GM12878 (cell line): ENCODE measurements at regions not wholly inside any gene's neighbourhood (a gene's known extent, or its start where the extent isn't known, plus 50 kb on each side); places are given as distances from the start of the nearest gene placed in this dataset.

ENCODE experiments used
- ATAC-seq: fragments of 200-7000 bp; cut with Tn5 transposase; 3 replicates; pipeline ENCODE4 v1.9.1; 2020; ENCODE audit warnings: mild to moderate bottlenecking, moderate library complexity
- BruUV-seq: library from RNA; stranded (reverse); fragments of 400-500 nt; replicated peaks from 2 replicates; lab custom pipeline; 2021; lab: Mats Ljungman, UMichigan
- CTCF ChIA-PET: fragments of 300-600 bp; sonication (Branson Sonifier 250); formaldehyde crosslinking; extraction: SDS; loops from one replicate; lab custom pipeline; 2021; ENCODE audit warnings: inconsistent platforms; lab: Yijun Ruan, JAX
- POLR2A ChIA-PET: fragments of 350-600 bp; formaldehyde crosslinking; extraction: SDS; loops from one replicate; lab custom pipeline; 2021; ENCODE audit warnings: inconsistent platforms; lab: Charles Lee
- RAD21 ChIA-PET: fragments of 300-600 bp; sonication (Branson Sonifier 250); formaldehyde crosslinking; loops from one replicate; lab custom pipeline; 2023; ENCODE audit warnings: antibody characterized with exemption; ENCODE audit not compliant: unreplicated experiment; lab: Charles Lee
- SMC1A ChIA-PET: fragments of 300-600 bp; sonication (Branson Sonifier 250); formaldehyde crosslinking; loops from one replicate; lab custom pipeline; 2023; ENCODE audit not compliant: unreplicated experiment, uncharacterized antibody; lab: Charles Lee
- DNase-seq: peaks from one replicate; pipeline ENCODE4 v3.0.0-alpha.2; 2011; ENCODE audit warnings: low read depth, low spot score
- FAIRE-seq: peaks from 3 replicates; lab custom pipeline; 2011; peaks lifted over from hg19 to GRCh38; lab: Jason Lieb, UNC
- H2AFZ ChIP-seq: 2 replicates; pipeline ENCODE4 v1.6.0; 2011; ENCODE audit warnings: low read depth, low read length, control low read depth; ENCODE audit not compliant: control insufficient read depth
- H3K27ac ChIP-seq: 2 replicates; pipeline ENCODE4 v1.5.1; 2011; ENCODE audit warnings: control low read depth; ENCODE audit not compliant: control insufficient read depth, insufficient read depth
- H3K27me3 ChIP-seq, 2 experiments: replicated peaks in 1 of 2; 2 replicates each; pipeline versions ENCODE4 v1.6.0 to v1.6.1; 2011; ENCODE audit warnings: low read length in 1 of 2; ENCODE audit not compliant: control insufficient read depth in 2 of 2, insufficient read depth in 2 of 2
- H3K36me3 ChIP-seq, 2 experiments: 2 replicates each; pipeline ENCODE4 v1.5.1; 2011; ENCODE audit warnings: low read length in 1 of 2; ENCODE audit not compliant: control insufficient read depth in 2 of 2, insufficient read depth in 2 of 2
- H3K4me1 ChIP-seq: 2 replicates; pipeline ENCODE4 v1.6.1; 2011; ENCODE audit warnings: mild to moderate bottlenecking, low read length, moderate library complexity, mixed read lengths; ENCODE audit not compliant: control insufficient read depth, insufficient read depth
- H3K4me2 ChIP-seq: 2 replicates; pipeline ENCODE4 v1.6.0; 2011; ENCODE audit warnings: control low read depth; ENCODE audit not compliant: control insufficient read depth, insufficient read depth
- H3K4me3 ChIP-seq: fragments of 200-600 bp; sonication (generic); 2 replicates; pipeline ENCODE4 v1.5.1; 2016
- H3K79me2 ChIP-seq: 2 replicates; pipeline ENCODE4 v1.6.0; 2011; ENCODE audit warnings: low read length; ENCODE audit not compliant: control insufficient read depth, insufficient read depth
- H3K9ac ChIP-seq: 2 replicates; pipeline ENCODE4 v1.8.0; 2011; ENCODE audit warnings: low read length, control low read depth, mixed read lengths; ENCODE audit not compliant: control insufficient read depth, insufficient read depth
- H3K9me3 ChIP-seq: replicated peaks from 3 replicates; pipeline ENCODE4 v1.5.1; 2011; ENCODE audit warnings: mild to moderate bottlenecking, low read length; ENCODE audit not compliant: control insufficient read depth, insufficient read depth
- H4K20me1 ChIP-seq: 2 replicates; pipeline ENCODE4 v1.6.0; 2011; ENCODE audit not compliant: control insufficient read depth, insufficient read depth
- CBFB ChIP-seq: IDR thresholded peaks from 2 replicates; pipeline ENCODE4 v1.6.1; 2016; ENCODE audit warnings: antibody characterized with exemption, low read depth
- CHD1 ChIP-seq: IDR thresholded peaks from 2 replicates; pipeline ENCODE4 v1.6.1; 2012; ENCODE audit warnings: low read depth, low read length, improper control_type of control experiment
- CHD4 ChIP-seq: fragments of 200-600 bp; sonication (generic); IDR thresholded peaks from 2 replicates; pipeline ENCODE4 v1.6.1; 2016; ENCODE audit warnings: mild to moderate bottlenecking
- CREM ChIP-seq: IDR thresholded peaks from 2 replicates; pipeline ENCODE4 v1.6.1; 2014; ENCODE audit warnings: antibody characterized with exemption, low read depth
- ESRRA ChIP-seq: IDR thresholded peaks from 2 replicates; pipeline ENCODE4 v1.6.1; 2012; ENCODE audit warnings: mild to moderate bottlenecking, low read length, improper control_type of control experiment
- HCFC1 ChIP-seq: fragments of 150-350 bp; IDR thresholded peaks from 2 replicates; pipeline ENCODE4 v1.6.1; 2014; ENCODE audit warnings: low read length
- IKZF2 ChIP-seq, 2 experiments: fragments of 450-650 bp; IDR thresholded peaks; 2 replicates each; pipeline ENCODE4 v1.6.1; 2017; ENCODE audit warnings: mild to moderate bottlenecking in 2 of 2, moderate library complexity in 2 of 2
- KAT2A ChIP-seq: conservative IDR thresholded peaks from 2 replicates; pipeline ENCODE4 v1.6.1; 2011; ENCODE audit warnings: low read depth, low read length; ENCODE audit not compliant: control insufficient read depth
- KLF5 ChIP-seq: fragments of 450-650 bp; IDR thresholded peaks from 2 replicates; pipeline ENCODE4 v1.6.1; 2014; ENCODE audit warnings: mild to moderate bottlenecking; ENCODE audit not compliant: partially characterized antibody
- MTA2 ChIP-seq: fragments of 450-650 bp; IDR thresholded peaks from 2 replicates; pipeline ENCODE4 v1.6.1; 2016; ENCODE audit warnings: low read depth, mild to moderate bottlenecking, moderate library complexity
- MTA3 ChIP-seq: IDR thresholded peaks from 2 replicates; pipeline ENCODE4 v1.6.1; 2012; ENCODE audit warnings: low read length, inconsistent platforms, borderline replicate concordance
- RAD51 ChIP-seq: fragments of 450-650 bp; IDR thresholded peaks from 2 replicates; pipeline ENCODE4 v1.6.1; 2016; ENCODE audit warnings: moderate library complexity, mild to moderate bottlenecking, inconsistent platforms
- ZNF217 ChIP-seq: fragments of 450-650 bp; IDR thresholded peaks from 2 replicates; pipeline ENCODE4 v1.6.1; 2017; ENCODE audit warnings: antibody characterized with exemption, mild to moderate bottlenecking
- WGBS: methylation state at CpG from one replicate; pipeline ENCODE4 v1.1.6; 2016; ENCODE audit warnings: low lambda C conversion rate; ENCODE audit not compliant: insufficient replicate concordance, insufficient coverage; ENCODE audit errors: missing lambda C conversion rate; 5-methylcytosine and 5-hydroxymethylcytosine counted together
- in situ Hi-C: fragments of 300-500 bp; cut with MboI; formaldehyde crosslinking; loops from 9 replicates; pipeline ENCODE4 v1.14.3; 2018; ENCODE audit warnings: mixed read lengths
- intact Hi-C: fragments of 100-400 bp; cut with micrococcal nuclease; formaldehyde crosslinking; loops from one replicate; pipeline ENCODE4 v1.14.2; 2022; ENCODE audit not compliant: unreplicated experiment
- TF ChIP-seq, protein P1 (sequence below): fragments of 450-650 bp; IDR thresholded peaks from 2 replicates; pipeline ENCODE4 v1.6.1; 2017; ENCODE audit warnings: mild to moderate bottlenecking, moderate library complexity

GRCh38 chr16:52149003-52149402, 397.9 kb downstream of the TOX3 start:
- H3K79me2 ChIP-seq: no peaks in the 10 kb centered on the region
- CTCF ChIA-PET: interaction anchor here (1.2 kb wide), 1 partner anchor 19 kb away, joined by 3 read pairs; no protein-coding TSS in a partner anchor

DNA sequence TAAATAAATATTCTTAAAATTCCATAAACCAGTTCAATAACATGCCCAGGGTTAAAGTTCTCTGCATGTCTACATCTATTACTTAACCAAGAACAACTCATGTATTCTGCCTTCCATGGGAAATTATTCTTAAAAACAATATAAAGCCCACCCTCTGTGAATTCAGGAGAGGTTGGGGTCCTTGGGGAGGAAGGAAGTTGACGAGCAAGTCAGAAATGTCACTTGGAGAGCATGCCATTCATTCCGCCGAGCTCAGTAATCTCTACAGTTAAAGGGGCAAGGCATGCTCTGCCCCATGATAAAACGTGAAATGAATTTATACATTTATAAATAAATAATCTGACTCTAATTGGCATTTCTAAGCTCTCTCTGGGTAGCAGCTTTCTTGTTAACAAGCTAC, 405.1 kb downstream of the TOX3 start:
- Histone ChIP-seq H3K4me3 (no peak overlapping the region), H3K9ac (no peak overlapping the region), H2AFZ (no peak overlapping the region), H3K36me3 (no peaks in the 10 kb centered on the region), H3K79me2 (no peaks in the 10 kb centered on the region), H4K20me1 (no peaks in the 10 kb centered on the region), H3K4me2 (no peak overlapping the region), H3K27me3 (no peaks in the 10 kb centered on the region), H3K9me3 (no peaks in the 10 kb centered on the region), H3K4me1 (no peaks in the 10 kb centered on the region), H3K27ac (no peak overlapping the region)
- POLR2A ChIA-PET: no interaction called here
- ATAC-seq: no peak
- RAD21 ChIA-PET: no interaction called here
- in situ Hi-C loops (no loop called here), intact Hi-C loops (no loop called here)
- WGBS: 43% methylated on average over 4 of the region's 4 CpGs
- BruUV-seq: no TSS peak
- CTCF ChIA-PET: no interaction called here
- SMC1A ChIA-PET: interaction anchor here (0.7 to 1.4 kb wide), 2 partner anchors 50 to 771 kb away, joined by 3 read pairs; no protein-coding TSS in a partner anchor
- TF ChIP-seq CHD1 (no peak), RAD51 (no peak), CBFB (no peak), IKZF2 (IDR thresholded peaks at IDR 0.05) (no peak), KLF5 (no peak), HCFC1 (no peak), ESRRA (no peak), CREM (no peak), MTA3 (no peak), ZNF217 (no peak), CHD4 (no peak), MTA2 (no peak)
- TF ChIP-seq, protein P1, sequence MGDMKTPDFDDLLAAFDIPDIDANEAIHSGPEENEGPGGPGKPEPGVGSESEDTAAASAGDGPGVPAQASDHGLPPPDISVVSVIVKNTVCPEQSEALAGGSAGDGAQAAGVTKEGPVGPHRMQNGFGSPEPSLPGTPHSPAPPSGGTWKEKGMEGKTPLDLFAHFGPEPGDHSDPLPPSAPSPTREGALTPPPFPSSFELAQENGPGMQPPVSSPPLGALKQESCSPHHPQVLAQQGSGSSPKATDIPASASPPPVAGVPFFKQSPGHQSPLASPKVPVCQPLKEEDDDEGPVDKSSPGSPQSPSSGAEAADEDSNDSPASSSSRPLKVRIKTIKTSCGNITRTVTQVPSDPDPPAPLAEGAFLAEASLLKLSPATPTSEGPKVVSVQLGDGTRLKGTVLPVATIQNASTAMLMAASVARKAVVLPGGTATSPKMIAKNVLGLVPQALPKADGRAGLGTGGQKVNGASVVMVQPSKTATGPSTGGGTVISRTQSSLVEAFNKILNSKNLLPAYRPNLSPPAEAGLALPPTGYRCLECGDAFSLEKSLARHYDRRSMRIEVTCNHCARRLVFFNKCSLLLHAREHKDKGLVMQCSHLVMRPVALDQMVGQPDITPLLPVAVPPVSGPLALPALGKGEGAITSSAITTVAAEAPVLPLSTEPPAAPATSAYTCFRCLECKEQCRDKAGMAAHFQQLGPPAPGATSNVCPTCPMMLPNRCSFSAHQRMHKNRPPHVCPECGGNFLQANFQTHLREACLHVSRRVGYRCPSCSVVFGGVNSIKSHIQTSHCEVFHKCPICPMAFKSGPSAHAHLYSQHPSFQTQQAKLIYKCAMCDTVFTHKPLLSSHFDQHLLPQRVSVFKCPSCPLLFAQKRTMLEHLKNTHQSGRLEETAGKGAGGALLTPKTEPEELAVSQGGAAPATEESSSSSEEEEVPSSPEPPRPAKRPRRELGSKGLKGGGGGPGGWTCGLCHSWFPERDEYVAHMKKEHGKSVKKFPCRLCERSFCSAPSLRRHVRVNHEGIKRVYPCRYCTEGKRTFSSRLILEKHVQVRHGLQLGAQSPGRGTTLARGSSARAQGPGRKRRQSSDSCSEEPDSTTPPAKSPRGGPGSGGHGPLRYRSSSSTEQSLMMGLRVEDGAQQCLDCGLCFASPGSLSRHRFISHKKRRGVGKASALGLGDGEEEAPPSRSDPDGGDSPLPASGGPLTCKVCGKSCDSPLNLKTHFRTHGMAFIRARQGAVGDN: no peak
- no peak for FAIRE-seq
- no peak for DNase-seq

More at GRCh38 chr16:52149003-52149402, 397.9 kb downstream of the TOX3 start:
- no peaks in the 10 kb centered on the region for H3K9me3 ChIP-seq
- ChIA-PET RAD21 (no interaction called here), POLR2A (no interaction called here), SMC1A (interaction anchor here (1.1 kb wide), 1 partner anchor 9 kb away, joined by 3 read pairs; no protein-coding TSS in a partner anchor)
- no peaks in the 10 kb centered on the region for H3K4me1 ChIP-seq
- intact Hi-C loops: no loop called here
- no peaks in the 10 kb centered on the region for H3K36me3 ChIP-seq
- 37% methylated on average over 3 of the region's 3 CpGs for WGBS
- no peak overlapping the region for H3K4me3 ChIP-seq
- BruUV-seq: no TSS peak
- H3K4me2 ChIP-seq: no peak overlapping the region
- no peak for FAIRE-seq
- in situ Hi-C loops: no loop called here
- H3K27ac ChIP-seq: no peak overlapping the region
- DNase-seq: no peak
- no peaks in the 10 kb centered on the region for H4K20me1 ChIP-seq
- no peaks in the 10 kb centered on the region for H3K27me3 ChIP-seq
- TF ChIP-seq KAT2A: no peak
- TF ChIP-seq, all 136 proteins: peak for 0
- Histone ChIP-seq H3K9ac (no peak overlapping the region), H2AFZ (no peak overlapping the region)
- no peak for ATAC-seq
